ENCODE measurements at regions not wholly inside any gene's neighbourhood (a gene's known extent, or its start where the extent isn't known, plus 50 kb on each side); places are given as distances from the start of the nearest gene placed in this dataset.

- no peak for FAIRE-seq
Measured at GRCh38 chr6:98782772-98783171, 51.6 kb upstream of the POU3F2 start.

- no peak for FAIRE-seq
Measured at GRCh38 chr6:98783578-98783977, 50.8 kb upstream of the POU3F2 start.

All from endometrium (tissue), 2 donors.